Gastroesophageal sphincter (tissue), 4 donors: ENCODE measurements at regions not wholly inside any gene's neighbourhood (a gene's known extent, or its start where the extent isn't known, plus 50 kb on each side); places are given as distances from the start of the nearest gene placed in this dataset.

Source experiments
- ATAC-seq: fragments of 150-250 bp; one replicate; pipeline ENCODE4 v1.9.1; 2016; ENCODE audit warnings: mild to moderate bottlenecking, moderate library complexity
- H3K27ac ChIP-seq, 4 donors: fragments of 200-600 bp; sonication (generic) in 3 of 4; 1 replicate in 3 of 4; 2 replicates in 1 of 4; pipeline ENCODE4 v1.5.1; 2016 to 2019
- H3K27me3 ChIP-seq: fragments of 200-600 bp; sonication (generic); one replicate; pipeline ENCODE4 v1.5.1; 2019
- H3K36me3 ChIP-seq, 2 donors: fragments of 200-600 bp; sonication (generic); one replicate each; pipeline ENCODE4 v1.5.1; 2019; ENCODE audit warnings: control low read depth in 1 of 2
- H3K4me1 ChIP-seq, 3 donors: fragments of 200-600 bp; sonication (generic); 1 replicate in 2 of 3; 2 replicates in 1 of 3; pipeline ENCODE4 v1.5.1; 2016 to 2019; ENCODE audit warnings: control low read depth in 2 of 3
- H3K4me3 ChIP-seq, 2 donors: fragments of 200-600 bp; sonication (generic); one replicate each; pipeline ENCODE4 v1.5.1; 2019; ENCODE audit warnings: mild to moderate bottlenecking in 1 of 2, moderate library complexity in 1 of 2
- H3K9me3 ChIP-seq, 3 donors: fragments of 200-600 bp; sonication (generic); one replicate each; pipeline ENCODE4 v1.5.1; 2017 to 2019; ENCODE audit warnings: control low read depth in 2 of 3
- EP300 ChIP-seq: sonication (generic); formaldehyde crosslinking; IDR thresholded peaks from one replicate; pipeline ENCODE4 v1.6.1; 2017; ENCODE audit warnings: antibody characterized with exemption, mild to moderate bottlenecking
- POLR2A ChIP-seq, 2 donors: fragments of 450-650 bp; IDR thresholded peaks; one replicate each; pipeline ENCODE4 v1.6.1; 2017; ENCODE audit warnings: antibody characterized with exemption in 2 of 2, mild to moderate bottlenecking in 2 of 2, moderate library complexity in 1 of 2
- POLR2AphosphoS5 ChIP-seq: sonication (generic); formaldehyde crosslinking; IDR thresholded peaks from one replicate; pipeline ENCODE4 v1.6.1; 2017; ENCODE audit warnings: antibody characterized with exemption
- WGBS, 2 donors: methylation state at CpG; one replicate each; pipeline ENCODE4 v1.1.5; 2018; ENCODE audit warnings: low coverage in 1 of 2; 5-methylcytosine and 5-hydroxymethylcytosine counted together
- TF ChIP-seq, protein P1 (sequence below), 4 experiments: fragments of 200-600 bp in 2 of 4; fragments of 450-650 bp in 2 of 4; sonication (generic) in 1 of 4; IDR thresholded peaks; one replicate each; pipeline ENCODE4 v1.5.1; 2017 to 2019; ENCODE audit warnings: antibody characterized with exemption in 4 of 4, mild to moderate bottlenecking in 2 of 4, moderate library complexity in 2 of 4

DNA sequence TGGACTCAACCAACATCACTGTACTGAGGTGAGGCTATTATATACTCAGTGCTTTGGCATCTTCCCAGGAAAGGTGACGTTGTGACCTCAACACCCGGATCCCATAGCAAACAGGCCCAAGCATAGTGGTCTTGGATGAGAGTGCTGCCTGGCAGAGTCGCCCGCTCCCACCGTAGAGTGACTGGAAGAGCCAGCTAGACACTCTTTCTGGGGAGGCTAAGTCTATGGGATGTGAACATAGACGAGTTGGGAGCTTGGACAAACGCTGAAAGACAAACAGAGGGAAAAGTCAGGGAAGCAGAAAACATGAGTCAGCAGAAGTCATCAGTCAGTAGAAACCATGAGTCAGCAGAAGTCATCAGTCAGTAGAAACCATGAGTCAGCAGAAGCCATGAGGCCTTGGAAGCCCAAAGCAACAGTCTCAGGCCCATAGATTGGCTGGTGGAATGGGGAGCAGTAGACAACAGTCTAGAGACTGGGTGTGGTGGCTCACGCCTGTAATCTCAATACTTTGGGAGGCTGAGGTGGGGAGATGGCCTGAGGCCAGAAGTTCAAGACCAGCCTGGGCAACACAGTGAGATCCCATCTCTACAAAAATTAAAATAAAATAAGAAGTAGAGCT is 66.4 kb upstream of the MAP1LC3B2 start:
- Histone ChIP-seq H3K27me3 (no peaks in the 10 kb centered on the region), H3K36me3 (no peaks in the 10 kb centered on the region), H3K4me3 (no peak overlapping the region), H3K27ac (no peak overlapping the region), H3K4me1 (no peaks in the 10 kb centered on the region), H3K9me3 (peaks cover 0 to 8% (median 0%) of the 10 kb centered on the region in 3 donors)
- no peak for ATAC-seq
- 91 to 92% methylated on average over 2 to 8 of the region's 8 CpGs for WGBS, 2 donors
- TF ChIP-seq, protein P1, sequence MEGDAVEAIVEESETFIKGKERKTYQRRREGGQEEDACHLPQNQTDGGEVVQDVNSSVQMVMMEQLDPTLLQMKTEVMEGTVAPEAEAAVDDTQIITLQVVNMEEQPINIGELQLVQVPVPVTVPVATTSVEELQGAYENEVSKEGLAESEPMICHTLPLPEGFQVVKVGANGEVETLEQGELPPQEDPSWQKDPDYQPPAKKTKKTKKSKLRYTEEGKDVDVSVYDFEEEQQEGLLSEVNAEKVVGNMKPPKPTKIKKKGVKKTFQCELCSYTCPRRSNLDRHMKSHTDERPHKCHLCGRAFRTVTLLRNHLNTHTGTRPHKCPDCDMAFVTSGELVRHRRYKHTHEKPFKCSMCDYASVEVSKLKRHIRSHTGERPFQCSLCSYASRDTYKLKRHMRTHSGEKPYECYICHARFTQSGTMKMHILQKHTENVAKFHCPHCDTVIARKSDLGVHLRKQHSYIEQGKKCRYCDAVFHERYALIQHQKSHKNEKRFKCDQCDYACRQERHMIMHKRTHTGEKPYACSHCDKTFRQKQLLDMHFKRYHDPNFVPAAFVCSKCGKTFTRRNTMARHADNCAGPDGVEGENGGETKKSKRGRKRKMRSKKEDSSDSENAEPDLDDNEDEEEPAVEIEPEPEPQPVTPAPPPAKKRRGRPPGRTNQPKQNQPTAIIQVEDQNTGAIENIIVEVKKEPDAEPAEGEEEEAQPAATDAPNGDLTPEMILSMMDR (IDR thresholded peaks at IDR 0.05) = no peak

DNA sequence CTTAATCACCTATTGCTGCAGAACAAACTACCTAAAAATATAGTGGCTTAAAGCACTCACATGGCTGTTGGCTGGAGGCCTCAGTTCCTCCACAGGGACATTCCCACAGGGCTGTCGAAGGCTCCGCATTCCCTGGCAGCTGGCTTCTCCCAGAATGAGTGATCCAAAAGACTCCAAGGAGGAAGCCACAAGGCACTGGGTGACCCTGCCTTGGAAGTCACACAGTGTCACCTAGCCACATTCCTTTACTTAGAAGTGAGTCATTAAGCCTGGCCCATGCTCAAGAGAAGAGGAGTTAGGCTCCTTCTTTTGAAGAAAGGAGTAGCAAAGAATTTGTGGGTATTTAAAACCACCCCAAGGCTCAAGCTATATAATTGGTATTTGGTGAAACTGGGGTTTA is 63.9 kb upstream of the MAP1LC3B2 start:
- Histone ChIP-seq H3K9me3 (no peaks in the 10 kb centered on the region), H3K36me3 (no peaks in the 10 kb centered on the region), H3K27me3 (no peaks in the 10 kb centered on the region), H3K4me1 (no peaks in the 10 kb centered on the region), H3K4me3 (no peak overlapping the region), H3K27ac (no peak overlapping the region)
- ATAC-seq = no peak
- TF ChIP-seq EP300 = no peak
- no peak for TF ChIP-seq POLR2A (IDR thresholded peaks at IDR 0.05)
- TF ChIP-seq, protein P1 (IDR thresholded peaks at IDR 0.05) = no peak
- no peak for TF ChIP-seq POLR2AphosphoS5
- WGBS, 2 donors = 94% methylated on average over 2 of the region's 2 CpGs; no CpG with 5 or more reads in 1 of the 2 donors

DNA sequence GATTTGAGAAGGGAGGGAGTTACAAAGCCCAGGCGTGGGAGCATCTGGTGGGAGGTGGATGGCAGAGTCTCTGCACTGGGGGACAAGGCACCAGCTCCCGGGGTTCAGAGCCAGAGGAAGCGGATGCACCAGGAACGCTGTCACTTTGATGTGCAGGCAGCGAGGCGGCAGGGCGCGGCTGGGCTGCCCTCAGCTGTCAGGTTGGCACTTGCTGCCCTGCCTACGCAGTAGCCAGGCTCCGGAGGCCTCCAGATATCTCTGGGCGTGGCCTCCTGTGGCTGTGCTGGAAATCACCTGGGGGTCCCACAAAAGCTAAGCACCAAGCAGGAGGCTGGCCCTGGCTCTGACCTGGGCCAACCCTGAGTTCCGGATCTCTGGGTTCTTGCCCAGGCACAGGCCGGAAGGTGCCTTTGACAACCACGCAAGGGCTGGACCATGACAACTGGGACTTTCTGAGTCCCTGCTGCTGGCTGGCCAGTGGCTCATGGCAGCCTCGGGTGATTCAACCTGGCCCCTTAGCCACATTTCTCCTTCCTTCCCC is 62.1 kb upstream of the MAP1LC3B2 start:
- Histone ChIP-seq H3K27ac (no peak overlapping the region), H3K36me3 (no peaks in the 10 kb centered on the region), H3K4me1 (no peaks in the 10 kb centered on the region), H3K4me3 (no peak overlapping the region), H3K27me3 (no peaks in the 10 kb centered on the region), H3K9me3 (no peaks in the 10 kb centered on the region)
- TF ChIP-seq, protein P1 (IDR thresholded peaks at IDR 0.05) = no peak
- TF ChIP-seq POLR2A (IDR thresholded peaks at IDR 0.05) (no peak), EP300 (no peak), POLR2AphosphoS5 (no peak)
- ATAC-seq = no peak
- WGBS, 2 donors = 82 to 84% methylated on average over 2 to 3 of the region's 15 CpGs

DNA sequence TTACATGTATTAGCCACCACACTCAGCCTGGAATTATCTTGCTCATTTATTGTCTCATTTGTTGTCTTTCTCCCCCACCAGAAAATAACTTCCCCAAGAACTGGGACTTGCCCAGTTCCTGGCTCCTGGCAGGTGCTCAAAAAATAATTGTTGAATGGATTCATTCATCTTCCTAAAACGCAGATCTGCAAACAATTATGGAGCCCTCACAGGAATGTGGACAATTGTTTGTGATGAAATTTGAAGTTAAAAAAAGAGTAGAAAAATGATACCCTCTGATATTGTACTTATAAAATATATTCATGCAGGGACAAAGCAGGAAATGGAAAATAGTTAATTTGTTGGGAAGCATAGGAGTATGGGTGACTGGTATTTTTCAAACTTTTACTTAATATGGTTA is 60.7 kb upstream of the MAP1LC3B2 start:
- TF ChIP-seq POLR2AphosphoS5 (no peak), EP300 (no peak), POLR2A (IDR thresholded peaks at IDR 0.05) (no peak)
- TF ChIP-seq, protein P1 (IDR thresholded peaks at IDR 0.05) = no peak
- ATAC-seq = no peak
- no peaks in the 10 kb centered on the region for H3K9me3 ChIP-seq
- no peaks in the 10 kb centered on the region for H3K27me3 ChIP-seq
- no peak overlapping the region for H3K27ac ChIP-seq
- H3K36me3 ChIP-seq = no peaks in the 10 kb centered on the region
- 33% methylated on average over 1 of the region's 1 CpG; no CpG with 5 or more reads in 1 of the 2 donors for WGBS, 2 donors
- no peak overlapping the region for H3K4me3 ChIP-seq
- H3K4me1 ChIP-seq = no peaks in the 10 kb centered on the region

DNA sequence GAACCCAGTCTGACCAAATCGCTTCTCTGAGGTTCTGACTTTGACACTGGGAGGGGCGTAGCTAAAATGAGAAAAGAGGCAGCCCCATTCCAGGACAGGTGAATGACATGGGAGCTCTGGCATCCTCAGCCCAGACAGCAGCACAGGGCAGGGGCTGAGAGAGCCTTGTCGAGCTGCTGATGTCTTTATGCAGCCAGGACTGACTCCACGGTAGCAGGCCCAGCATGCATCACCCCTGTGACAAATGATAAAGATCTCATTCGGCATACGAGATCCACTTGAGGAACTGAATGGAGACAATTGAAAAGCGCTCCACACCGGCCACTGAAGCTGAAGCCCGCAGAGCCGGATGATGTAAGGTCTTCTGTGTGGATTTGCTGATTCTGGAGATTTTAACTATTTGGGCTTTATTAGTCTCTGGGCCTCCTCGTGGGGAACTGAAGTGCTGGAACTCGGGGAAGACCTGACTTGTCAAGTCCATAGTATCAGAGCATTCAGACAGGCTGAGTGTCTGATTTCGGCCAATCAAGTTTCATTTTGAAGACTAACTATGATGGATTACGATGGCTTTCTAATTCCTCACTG is 56.9 kb upstream of the MAP1LC3B2 start:
- no peaks in the 10 kb centered on the region for H3K36me3 ChIP-seq
- H3K4me3 ChIP-seq = no peak overlapping the region
- H3K27ac ChIP-seq = no peak overlapping the region
- no peaks in the 10 kb centered on the region for H3K4me1 ChIP-seq
- WGBS, 2 donors = 76 to 79% methylated on average over 4 to 6 of the region's 14 CpGs
- no peaks in the 10 kb centered on the region for H3K27me3 ChIP-seq
- H3K9me3 ChIP-seq = no peaks in the 10 kb centered on the region
- no peak for ATAC-seq
- TF ChIP-seq, protein P1 (IDR thresholded peaks at IDR 0.05) = no peak
- TF ChIP-seq EP300 (no peak), POLR2AphosphoS5 (no peak), POLR2A (IDR thresholded peaks at IDR 0.05) (no peak)
